Right atrium auricular region (tissue), 2 donors: ENCODE measurements at regions not wholly inside any gene's neighbourhood (a gene's known extent, or its start where the extent isn't known, plus 50 kb on each side); places are given as distances from the start of the nearest gene placed in this dataset.
"Not testable (repeated sequence)": the region's sequence is repeated elsewhere in the genome, so short reads cannot be mapped to it uniquely, and the experiment has no call there.

Experiments used
- DNase-seq: peaks from one replicate; pipeline ENCODE4 v3.0.0-alpha.2; 2019; ENCODE audit warnings: low spot score
- H3K27ac ChIP-seq, 2 donors: fragments of 200-600 bp; sonication (generic); 1 replicate in 1 of 2; 2 replicates in 1 of 2; pipeline ENCODE4 v1.5.1; 2016 to 2019
- H3K27me3 ChIP-seq, 2 donors: fragments of 200-600 bp; sonication (generic); one replicate each; pipeline versions ENCODE4 v1.5.1 to v1.6.0; 2017 to 2019
- H3K36me3 ChIP-seq: fragments of 200-600 bp; sonication (generic); one replicate; pipeline ENCODE4 v1.5.1; 2016
- H3K4me1 ChIP-seq, 2 donors: fragments of 200-600 bp; sonication (generic); one replicate each; pipeline versions ENCODE4 v1.5.1 to v1.6.0; 2017 to 2019
- H3K4me3 ChIP-seq, 2 donors: fragments of 200-600 bp; sonication (generic); 1 replicate in 1 of 2; 2 replicates in 1 of 2; pipeline ENCODE4 v1.5.1; 2017 to 2019; ENCODE audit warnings: mild to moderate bottlenecking in 1 of 2, moderate library complexity in 1 of 2
- H3K9me3 ChIP-seq, 2 donors: fragments of 200-600 bp; sonication (generic); one replicate each; pipeline ENCODE4 v1.5.1; 2019
- CTCF ChIP-seq, 2 donors: fragments of 200-600 bp; sonication (generic); IDR thresholded peaks; one replicate each; pipeline ENCODE4 v1.5.1; 2019; ENCODE audit warnings: antibody characterized with exemption in 2 of 2

GRCh38 chr12:70008944-70009343 is 183.9 kb downstream of the MYRFL start:
- Histone ChIP-seq H3K4me1 (no peaks in the 10 kb centered on the region), H3K4me3 (no peak overlapping the region), H3K27ac (no peak overlapping the region), H3K36me3 (no peaks in the 10 kb centered on the region), H3K9me3 (peaks cover 0 to 33% of the 10 kb centered on the region in 2 donors), H3K27me3 (no peaks in the 10 kb centered on the region)
- DNase-seq = no peak
- TF ChIP-seq CTCF (IDR thresholded peaks at IDR 0.05) = no peak

- H3K4me3 ChIP-seq = no peak overlapping the region
- no peaks in the 10 kb centered on the region for H3K4me1 ChIP-seq
- no peak overlapping the region for H3K27ac ChIP-seq
- no peak for TF ChIP-seq CTCF (IDR thresholded peaks at IDR 0.05)
- peaks cover 0 to 33% of the 10 kb centered on the region in 2 donors for H3K9me3 ChIP-seq
- DNase-seq = no peak
- no peaks in the 10 kb centered on the region for H3K27me3 ChIP-seq
- no peaks in the 10 kb centered on the region for H3K36me3 ChIP-seq
These were observed 186.3 kb downstream of the MYRFL start for GRCh38 chr12:70011353-70011752.

- not testable (repeated sequence) for H3K27ac ChIP-seq, H3K4me1 ChIP-seq, DNase-seq, H3K27me3 ChIP-seq, H3K4me3 ChIP-seq, H3K36me3 ChIP-seq
- peaks cover 0 to 21% of the 10 kb centered on the region in 2 donors for H3K9me3 ChIP-seq
These were observed 188.0 kb downstream of the MYRFL start for GRCh38 chr12:70013016-70013415.

- Histone ChIP-seq H3K4me3 (no peak overlapping the region), H3K36me3 (no peaks in the 10 kb centered on the region), H3K9me3 (no peaks in the 10 kb centered on the region), H3K27ac (no peak overlapping the region), H3K4me1 (no peaks in the 10 kb centered on the region), H3K27me3 (no peaks in the 10 kb centered on the region)
- no peak for TF ChIP-seq CTCF (IDR thresholded peaks at IDR 0.05)
- no peak for DNase-seq
These were observed 203.5 kb downstream of the MYRFL start for GRCh38 chr12:70028515-70028914.

GRCh38 chr12:70028918-70029317 is 203.9 kb downstream of the MYRFL start:
- H3K9me3 ChIP-seq = no peaks in the 10 kb centered on the region

GRCh38 chr12:70031046-70031445 is 206.0 kb downstream of the MYRFL start:
- no peak for DNase-seq
- Histone ChIP-seq H3K4me1 (no peaks in the 10 kb centered on the region), H3K4me3 (no peak overlapping the region), H3K27ac (no peak overlapping the region), H3K9me3 (no peaks in the 10 kb centered on the region), H3K27me3 (no peaks in the 10 kb centered on the region), H3K36me3 (no peaks in the 10 kb centered on the region)
- TF ChIP-seq CTCF (IDR thresholded peaks at IDR 0.05) = no peak

More at GRCh38 chr12:70028918-70029317, 203.9 kb downstream of the MYRFL start:
- no peak for DNase-seq
- Histone ChIP-seq H3K4me1 (no peaks in the 10 kb centered on the region), H3K4me3 (no peak overlapping the region), H3K27me3 (no peaks in the 10 kb centered on the region), H3K27ac (no peak overlapping the region), H3K36me3 (no peaks in the 10 kb centered on the region)
- no peak for TF ChIP-seq CTCF (IDR thresholded peaks at IDR 0.05)
